Smooth muscle cell (in vitro differentiated cells): ENCODE measurements at regions not wholly inside any gene's neighbourhood (a gene's known extent, or its start where the extent isn't known, plus 50 kb on each side); places are given as distances from the start of the nearest gene placed in this dataset.

ENCODE experiments used
- DNase-seq: peaks from one replicate; lab custom pipeline; 2025; ENCODE audit not compliant: unreplicated experiment; lab: John Stamatoyannopoulos, UW
- H2AFZ ChIP-seq: fragments of 200-600 bp; sonication (generic); 2 replicates; pipeline ENCODE4 v1.6.0; 2016; ENCODE audit warnings: antibody characterized with exemption, low read depth, mild to moderate bottlenecking
- H3F3A ChIP-seq: fragments of 200-600 bp; sonication (generic); 2 replicates; pipeline ENCODE4 v1.6.0; 2017; ENCODE audit warnings: antibody characterized with exemption, low read depth
- H3K27ac ChIP-seq: fragments of 200-600 bp; sonication (generic); 2 replicates; pipeline ENCODE4 v1.5.1; 2016; ENCODE audit warnings: low read depth, mild to moderate bottlenecking
- H3K27me3 ChIP-seq: fragments of 200-600 bp; sonication (generic); 2 replicates; pipeline ENCODE4 v1.6.1; 2016; ENCODE audit warnings: low read depth, mild to moderate bottlenecking
- H3K36me3 ChIP-seq: fragments of 200-600 bp; sonication (generic); 2 replicates; pipeline ENCODE4 v1.5.1; 2016; ENCODE audit warnings: low read depth
- H3K4me1 ChIP-seq: fragments of 200-600 bp; sonication (generic); 2 replicates; pipeline ENCODE4 v1.5.1; 2016; ENCODE audit warnings: low read depth
- H3K4me2 ChIP-seq: fragments of 200-600 bp; sonication (generic); 2 replicates; pipeline ENCODE4 v1.6.0; 2016; ENCODE audit warnings: mild to moderate bottlenecking
- H3K4me3 ChIP-seq: fragments of 200-600 bp; sonication (generic); 2 replicates; pipeline ENCODE4 v1.5.1; 2016; ENCODE audit warnings: mild to moderate bottlenecking
- H3K79me2 ChIP-seq: fragments of 200-600 bp; sonication (generic); 2 replicates; pipeline ENCODE4 v1.6.0; 2016; ENCODE audit warnings: low read depth, mild to moderate bottlenecking
- H3K9ac ChIP-seq: fragments of 200-600 bp; sonication (generic); 2 replicates; pipeline ENCODE4 v1.6.0; 2016; ENCODE audit warnings: low read depth
- H3K9me3 ChIP-seq: fragments of 200-600 bp; sonication (generic); replicated peaks from 2 replicates; pipeline ENCODE4 v1.5.1; 2016; ENCODE audit warnings: low read depth
- H4K20me1 ChIP-seq: fragments of 200-600 bp; sonication (generic); 2 replicates; pipeline ENCODE4 v1.6.0; 2016; ENCODE audit warnings: low read depth
- CTCF ChIP-seq: fragments of 200-600 bp; sonication (generic); IDR thresholded peaks from 2 replicates; pipeline ENCODE4 v1.5.1; 2017; ENCODE audit warnings: borderline replicate concordance, mild to moderate bottlenecking, antibody characterized with exemption; ENCODE audit not compliant: insufficient read depth, poor library complexity, severe bottlenecking
- WGBS: methylation state at CpG from one replicate; pipeline ENCODE4 v1.1.7; 2016; ENCODE audit warnings: low lambda C conversion rate; 5-methylcytosine and 5-hydroxymethylcytosine counted together

- no peak for TF ChIP-seq CTCF
- H3K9me3 ChIP-seq, result no peaks in the 10 kb centered on the region
Observed at GRCh38 chr15:62637950-62638619, 404.5 kb upstream of the TPM1 start.

GRCh38 chr15:62639432-62639831, 403.1 kb upstream of the TPM1 start:
- no peaks in the 10 kb centered on the region for H4K20me1 ChIP-seq
- no peak overlapping the region for H3K27ac ChIP-seq
- H3K27me3 ChIP-seq, result no peaks in the 10 kb centered on the region
- no peak overlapping the region for H3K4me2 ChIP-seq
- no peaks in the 10 kb centered on the region for H3K36me3 ChIP-seq
- H2AFZ ChIP-seq, result no peak overlapping the region
- no peak overlapping the region for H3K4me3 ChIP-seq
- H3K9ac ChIP-seq, result no peak overlapping the region
- no peaks in the 10 kb centered on the region for H3K79me2 ChIP-seq
- no peaks in the 10 kb centered on the region for H3K9me3 ChIP-seq
- DNase-seq, result no peak
- H3K4me1 ChIP-seq, result no peaks in the 10 kb centered on the region
- WGBS, result 97% methylated on average over 4 of the region's 4 CpGs
- no peak for TF ChIP-seq CTCF
- no peaks in the 10 kb centered on the region for H3F3A ChIP-seq

More at GRCh38 chr15:62637950-62638619, 404.5 kb upstream of the TPM1 start:
- no peaks in the 10 kb centered on the region for H3K36me3 ChIP-seq
- no peak overlapping the region for H3K4me3 ChIP-seq
- H3K27ac ChIP-seq, result no peak overlapping the region
- no peaks in the 10 kb centered on the region for H3K27me3 ChIP-seq
- no peak overlapping the region for H3K9ac ChIP-seq
- no peak overlapping the region for H2AFZ ChIP-seq
- H3F3A ChIP-seq, result no peaks in the 10 kb centered on the region
- WGBS, result 92% methylated on average over 8 of the region's 8 CpGs
- H3K79me2 ChIP-seq, result no peaks in the 10 kb centered on the region
- no peaks in the 10 kb centered on the region for H3K4me1 ChIP-seq
- H3K4me2 ChIP-seq, result no peak overlapping the region
- no peak for DNase-seq
- no peaks in the 10 kb centered on the region for H4K20me1 ChIP-seq

GRCh38 chr15:62639906-62640605, 402.5 kb upstream of the TPM1 start:
- Histone ChIP-seq H3K4me3 (no peak overlapping the region), H3K27ac (no peak overlapping the region), H3K4me2 (no peak overlapping the region), H3K79me2 (no peaks in the 10 kb centered on the region), H3K4me1 (no peaks in the 10 kb centered on the region), H3K9ac (no peak overlapping the region), H2AFZ (no peak overlapping the region), H3K9me3 (no peaks in the 10 kb centered on the region), H4K20me1 (no peaks in the 10 kb centered on the region), H3K36me3 (no peaks in the 10 kb centered on the region), H3F3A (no peaks in the 10 kb centered on the region), H3K27me3 (no peaks in the 10 kb centered on the region)
- no peak for DNase-seq
- over 99% methylated on average over 6 of the region's 6 CpGs for WGBS
- no peak for TF ChIP-seq CTCF
